GM13977 (cell line): ENCODE measurements at regions not wholly inside any gene's neighbourhood (a gene's known extent, or its start where the extent isn't known, plus 50 kb on each side); places are given as distances from the start of the nearest gene placed in this dataset.

Experiments
- DNase-seq: peaks from one replicate; pipeline ENCODE4 v3.0.0; 2012; ENCODE audit warnings: low spot score
- CTCF ChIP-seq: IDR thresholded peaks from 2 replicates; pipeline ENCODE4 v1.5.1; 2012; ENCODE audit warnings: mild to moderate bottlenecking, control low read depth; ENCODE audit not compliant: insufficient read depth; ENCODE audit errors: extremely low read depth, missing control alignments
- in situ Hi-C: fragments of 300-500 bp; cut with MboI; formaldehyde crosslinking; loops from one replicate; pipeline ENCODE4 v1.12.0; 2022; ENCODE audit warnings: low sequenced_read_pairs, low pct_unique_long_range_greater_than_20kb, mixed read lengths, inconsistent platforms; ENCODE audit not compliant: unreplicated experiment

GRCh38 chr22:48247829-48248228, 1485.4 kb downstream of the TBC1D22A start:
- TF ChIP-seq CTCF, result no peak
- in situ Hi-C loops, result no loop called here
- no peak for DNase-seq

GRCh38 chr22:48245196-48245485, 1482.7 kb downstream of the TBC1D22A start:
- DNase-seq, result no peak
- in situ Hi-C loops, result no loop called here
- TF ChIP-seq CTCF, result no peak

- no peak for TF ChIP-seq CTCF
- no peak for DNase-seq
- in situ Hi-C loops, result no loop called here
Measured at GRCh38 chr22:48244388-48245195, 1482.1 kb downstream of the TBC1D22A start.

- in situ Hi-C loops, result no loop called here
- TF ChIP-seq CTCF, result no peak
- DNase-seq, result no peak
Measured at GRCh38 chr22:48242461-48242864, 1480.0 kb downstream of the TBC1D22A start.

- TF ChIP-seq CTCF, result no peak
- in situ Hi-C loops, result no loop called here
- no peak for DNase-seq
Measured at GRCh38 chr22:48241658-48242057, 1479.2 kb downstream of the TBC1D22A start.

- DNase-seq, result no peak
- in situ Hi-C loops, result no loop called here
- no peak for TF ChIP-seq CTCF
Measured at GRCh38 chr22:48240935-48241230, 1478.4 kb downstream of the TBC1D22A start.
